ENCODE measurements at regions not wholly inside any gene's neighbourhood (a gene's known extent, or its start where the extent isn't known, plus 50 kb on each side); places are given as distances from the start of the nearest gene placed in this dataset.

- ChIA-PET CTCF (ENCODE audit: partially characterized antibody) (interaction anchor here (0.6 to 6.6 kb wide), 43 partner anchors 9 to 1017 kb away, joined by 3 to 140 read pairs (median 4); partner anchors contain the start of gene FOXA2), POLR2A (ENCODE audit: partially characterized antibody) (interaction anchor here (1.3 kb wide), 1 partner anchor 346 kb away, joined by 4 read pairs; no protein-coding TSS in a partner anchor)
- Histone ChIP-seq H2BK5ac (ENCODE audit: low read depth, low read length) (no peak overlapping the region), H3K9ac (replicated peaks in 1 of 4; ENCODE audit: extremely low read depth in 1 of 4, low read depth in 3 of 4, low read length in 3 of 4) (no peak overlapping the region), H3K27me3 (replicated peaks in 1 of 4; ENCODE audit: control insufficient read depth in 3 of 4, extremely low read depth in 1 of 4, insufficient read depth in 3 of 4, low read length in 3 of 4) (peaks cover 0 to 7% (median 0%) of the 10 kb centered on the region in 4 experiments; a peak in 2 of 7 replicates), H3K18ac (ENCODE audit: extremely low read depth, low read length) (no peak overlapping the region), H3K9me3 (ENCODE audit: insufficient read depth in 2 of 2, low read depth in 1 of 2, low read length in 1 of 2) (no peaks in the 10 kb centered on the region), H2BK120ac (replicated peaks; ENCODE audit: low read depth, low read length) (no peak overlapping the region), H2BK20ac (ENCODE audit: low read length) (no peak overlapping the region), H3K4me1 (replicated peaks in 1 of 4; ENCODE audit: control insufficient read depth in 3 of 4, insufficient read depth in 4 of 4, low read length in 3 of 4) (no peaks in the 10 kb centered on the region), H3K4me3 (ENCODE audit: extremely low read depth in 1 of 4, insufficient read depth in 2 of 4, low read depth in 3 of 4, low read length in 4 of 4) (no peak overlapping the region), H3K23me2 (ENCODE audit: low read depth, low read length) (no peaks in the 10 kb centered on the region), H2AK5ac (ENCODE audit: low read depth, low read length) (no peak overlapping the region), H3K4ac (replicated peaks; ENCODE audit: insufficient read length, low read depth, low read length) (no peak overlapping the region), H3K27ac (ENCODE audit: low read depth, low read length) (no peak overlapping the region), H3K36me3 (ENCODE audit: control insufficient read depth in 2 of 4, insufficient read depth in 4 of 4, low read length in 3 of 4) (no peaks in the 10 kb centered on the region), H4K91ac (replicated peaks; ENCODE audit: insufficient read length, low read length) (no peak overlapping the region), H3K56ac (replicated peaks; ENCODE audit: insufficient read length, low read depth, low read length) (no peak overlapping the region), H3K79me1 (ENCODE audit: low read depth, low read length) (no peaks in the 10 kb centered on the region), H2AFZ (ENCODE audit: low read length) (no peak overlapping the region), H2BK12ac (ENCODE audit: low read depth, low read length) (no peak overlapping the region), H2BK15ac (ENCODE audit: low read length) (no peak overlapping the region), H4K8ac (ENCODE audit: extremely low read depth, insufficient read depth, low read length) (no peak overlapping the region), H4K5ac (ENCODE audit: insufficient read length, low read depth, low read length) (no peak overlapping the region), H3K23ac (ENCODE audit: insufficient read length) (no peak overlapping the region), H3K79me2 (ENCODE audit: control insufficient read depth in 1 of 2, insufficient read depth in 2 of 2, low read length in 2 of 2) (no peaks in the 10 kb centered on the region), H3K4me2 (ENCODE audit: insufficient read depth in 1 of 2, low read depth in 2 of 2, low read length in 2 of 2) (no peak overlapping the region), H3K14ac (ENCODE audit: insufficient read length) (no peak overlapping the region), H4K20me1 (replicated peaks in 1 of 2; ENCODE audit: control insufficient read depth in 1 of 2, insufficient read depth in 2 of 2, low read length in 2 of 2) (no peaks in the 10 kb centered on the region)
- WGBS, 2 experiments (ENCODE audit: extremely low coverage in 1 of 2, insufficient coverage in 1 of 2, insufficient read length in 1 of 2, insufficient replicate concordance in 2 of 2, low coverage in 1 of 2, low lambda C conversion rate in 2 of 2, missing lambda C conversion rate in 1 of 2): 40% methylated on average over 12 of the region's 12 CpGs; no CpG with 5 or more reads in 1 of the 2 experiments
- TF ChIP-seq RAD21 (IDR thresholded peaks at IDR 0.05 in 1 of 2, conservative IDR thresholded peaks at IDR 0.05 in 1 of 2; ENCODE audit: low read depth in 2 of 2, low read length in 2 of 2) (peak; percentile 96), KDM1A (IDR thresholded peaks at IDR 0.05; ENCODE audit: borderline replicate concordance, low read length) (no peak)
- TF ChIP-seq, protein P1, sequence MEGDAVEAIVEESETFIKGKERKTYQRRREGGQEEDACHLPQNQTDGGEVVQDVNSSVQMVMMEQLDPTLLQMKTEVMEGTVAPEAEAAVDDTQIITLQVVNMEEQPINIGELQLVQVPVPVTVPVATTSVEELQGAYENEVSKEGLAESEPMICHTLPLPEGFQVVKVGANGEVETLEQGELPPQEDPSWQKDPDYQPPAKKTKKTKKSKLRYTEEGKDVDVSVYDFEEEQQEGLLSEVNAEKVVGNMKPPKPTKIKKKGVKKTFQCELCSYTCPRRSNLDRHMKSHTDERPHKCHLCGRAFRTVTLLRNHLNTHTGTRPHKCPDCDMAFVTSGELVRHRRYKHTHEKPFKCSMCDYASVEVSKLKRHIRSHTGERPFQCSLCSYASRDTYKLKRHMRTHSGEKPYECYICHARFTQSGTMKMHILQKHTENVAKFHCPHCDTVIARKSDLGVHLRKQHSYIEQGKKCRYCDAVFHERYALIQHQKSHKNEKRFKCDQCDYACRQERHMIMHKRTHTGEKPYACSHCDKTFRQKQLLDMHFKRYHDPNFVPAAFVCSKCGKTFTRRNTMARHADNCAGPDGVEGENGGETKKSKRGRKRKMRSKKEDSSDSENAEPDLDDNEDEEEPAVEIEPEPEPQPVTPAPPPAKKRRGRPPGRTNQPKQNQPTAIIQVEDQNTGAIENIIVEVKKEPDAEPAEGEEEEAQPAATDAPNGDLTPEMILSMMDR (IDR thresholded peaks at IDR 0.05; ENCODE audit: control extremely low read depth in 1 of 3, insufficient read depth in 1 of 3, low read depth in 1 of 3, low read length in 3 of 3): peak in 2 of 3 experiments; percentile 75 to 80; a peak in 3 of 4 replicates
- peak; percentile 17 to 57 for DNase-seq (ENCODE audit: low read depth in 1 of 2, low spot score in 2 of 2)
- FAIRE-seq: peak; percentile 97
Measured at GRCh38 chr20:22339091-22339881, 245.1 kb downstream of the FOXA2 start.

Measured in H1 (cell line).